ENCODE measurements at regions not wholly inside any gene's neighbourhood (a gene's known extent, or its start where the extent isn't known, plus 50 kb on each side); places are given as distances from the start of the nearest gene placed in this dataset.

- peaks cover 3% of the 10 kb centered on the region; the same call in 1 of the 2 replicates for H3K27me3 Mint-ChIP-seq (ENCODE audit: low read depth)
- TF ChIP-seq MYBL2 (CRISPR knock-in tag; IDR thresholded peaks at IDR 0.05) (no peak), ZBTB21 (CRISPR knock-in tag; IDR thresholded peaks at IDR 0.05; ENCODE audit: borderline replicate concordance) (no peak), HMGXB4 (CRISPR knock-in tag; IDR thresholded peaks at IDR 0.05) (no peak), CREB1 (CRISPR knock-in tag; IDR thresholded peaks at IDR 0.05) (no peak), NFATC4 (CRISPR knock-in tag; IDR thresholded peaks at IDR 0.05) (no peak), CTCF (IDR thresholded peaks at IDR 0.05) (no peak), ZSCAN18 (CRISPR knock-in tag; IDR thresholded peaks at IDR 0.05) (no peak)
- POLR2A ChIA-PET: interaction anchor here (0.8 kb wide), 1 partner anchor 10 kb away, joined by 3 read pairs; no protein-coding TSS in a partner anchor
- no peak for DNase-seq (ENCODE audit: low spot score)
- H3K4me3 Mint-ChIP-seq: no peak overlapping the region
- no peak overlapping the region for H3K27ac Mint-ChIP-seq
- ATAC-seq: no peak
- CTCF ChIA-PET: interaction anchor here (1.3 to 3.4 kb wide), 4 partner anchors 14 to 155 kb away, joined by 4 to 36 read pairs (median 10); no protein-coding TSS in a partner anchor
- H3K4me1 Mint-ChIP-seq: peaks cover 5% of the 10 kb centered on the region; the same call in 1 of the 2 replicates
- no peaks in the 10 kb centered on the region for H3K36me3 Mint-ChIP-seq
- peaks cover 3% of the 10 kb centered on the region for H3K9me3 Mint-ChIP-seq
These were observed 287.9 kb upstream of the PODXL start for GRCh38 chr7:131844369-131844768.

GRCh38 chr7:131843898-131844331 lies 287.5 kb upstream of the PODXL start:
- Mint-ChIP-seq H3K4me3 (no peak overlapping the region), H3K9me3 (peaks cover 3% of the 10 kb centered on the region), H3K27ac (no peak overlapping the region), H3K27me3 (ENCODE audit: low read depth) (peaks cover 3% of the 10 kb centered on the region; the same call in 1 of the 2 replicates), H3K36me3 (no peaks in the 10 kb centered on the region), H3K4me1 (peaks cover 5% of the 10 kb centered on the region; the same call in 1 of the 2 replicates)
- no peak for ATAC-seq
- CTCF ChIA-PET: interaction anchor here (1.5 to 3.4 kb wide), 3 partner anchors 14 to 155 kb away, joined by 7 to 36 read pairs (median 12); no protein-coding TSS in a partner anchor
- DNase-seq (ENCODE audit: low spot score): no peak
- POLR2A ChIA-PET: interaction anchor here (0.8 kb wide), 1 partner anchor 10 kb away, joined by 3 read pairs; no protein-coding TSS in a partner anchor
- TF ChIP-seq IRF1 (CRISPR knock-in tag; IDR thresholded peaks at IDR 0.05) (no peak), PRDM15 (CRISPR knock-in tag; IDR thresholded peaks at IDR 0.05) (no peak), ZNF281 (CRISPR knock-in tag; IDR thresholded peaks at IDR 0.05) (no peak), ZNF138 (CRISPR knock-in tag; conservative IDR thresholded peaks at IDR 0.05) (no peak), CBFB (CRISPR knock-in tag; IDR thresholded peaks at IDR 0.05; ENCODE audit: low read depth) (no peak), AFF4 (CRISPR knock-in tag; IDR thresholded peaks at IDR 0.05; ENCODE audit: borderline replicate concordance) (no peak), MAX (CRISPR knock-in tag; IDR thresholded peaks at IDR 0.05) (no peak), TEAD1 (CRISPR knock-in tag; IDR thresholded peaks at IDR 0.05) (no peak), ATF3 (CRISPR knock-in tag; conservative IDR thresholded peaks at IDR 0.05) (no peak), NFE2L1 (CRISPR knock-in tag; IDR thresholded peaks at IDR 0.05) (no peak)
